ENCODE measurements at regions not wholly inside any gene's neighbourhood (a gene's known extent, or its start where the extent isn't known, plus 50 kb on each side); places are given as distances from the start of the nearest gene placed in this dataset.

DNA sequence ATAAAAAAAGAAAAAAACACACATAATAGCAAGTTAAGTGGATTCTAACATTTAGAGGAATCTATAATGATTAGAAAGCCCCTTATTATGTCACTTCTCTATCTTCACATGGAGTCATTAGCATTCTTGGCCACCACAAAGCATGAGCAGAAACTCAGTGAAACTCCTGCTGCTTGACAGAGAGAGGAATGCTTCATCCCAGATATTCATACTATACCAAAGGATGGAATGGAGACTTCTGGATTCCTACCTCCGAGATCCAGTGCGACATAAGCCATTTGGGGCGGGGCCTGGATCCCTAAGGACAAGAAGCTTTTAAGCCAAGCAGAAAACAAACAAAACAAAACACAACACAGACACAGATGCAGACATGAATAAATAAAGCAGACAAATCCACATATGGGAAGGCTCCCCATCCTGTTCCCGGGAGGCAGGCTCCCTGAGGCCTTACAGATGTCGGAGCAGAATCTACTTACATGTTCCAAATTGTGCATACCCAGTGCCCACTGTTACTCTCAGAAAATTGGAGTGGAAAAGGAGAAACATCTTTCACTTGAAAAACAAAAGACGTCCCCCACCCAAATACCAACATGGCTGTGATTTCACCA is 727.3 kb downstream of the MAFB start:
- TF ChIP-seq, protein P1, sequence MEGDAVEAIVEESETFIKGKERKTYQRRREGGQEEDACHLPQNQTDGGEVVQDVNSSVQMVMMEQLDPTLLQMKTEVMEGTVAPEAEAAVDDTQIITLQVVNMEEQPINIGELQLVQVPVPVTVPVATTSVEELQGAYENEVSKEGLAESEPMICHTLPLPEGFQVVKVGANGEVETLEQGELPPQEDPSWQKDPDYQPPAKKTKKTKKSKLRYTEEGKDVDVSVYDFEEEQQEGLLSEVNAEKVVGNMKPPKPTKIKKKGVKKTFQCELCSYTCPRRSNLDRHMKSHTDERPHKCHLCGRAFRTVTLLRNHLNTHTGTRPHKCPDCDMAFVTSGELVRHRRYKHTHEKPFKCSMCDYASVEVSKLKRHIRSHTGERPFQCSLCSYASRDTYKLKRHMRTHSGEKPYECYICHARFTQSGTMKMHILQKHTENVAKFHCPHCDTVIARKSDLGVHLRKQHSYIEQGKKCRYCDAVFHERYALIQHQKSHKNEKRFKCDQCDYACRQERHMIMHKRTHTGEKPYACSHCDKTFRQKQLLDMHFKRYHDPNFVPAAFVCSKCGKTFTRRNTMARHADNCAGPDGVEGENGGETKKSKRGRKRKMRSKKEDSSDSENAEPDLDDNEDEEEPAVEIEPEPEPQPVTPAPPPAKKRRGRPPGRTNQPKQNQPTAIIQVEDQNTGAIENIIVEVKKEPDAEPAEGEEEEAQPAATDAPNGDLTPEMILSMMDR (conservative IDR thresholded peaks at IDR 0.05; ENCODE audit: low read length) = no peak
- no peak for TF ChIP-seq EZH2phosphoT487 (IDR thresholded peaks at IDR 0.05; ENCODE audit: borderline replicate concordance)
